CD4-positive, alpha-beta T cell (primary cell): ENCODE measurements at regions not wholly inside any gene's neighbourhood (a gene's known extent, or its start where the extent isn't known, plus 50 kb on each side); places are given as distances from the start of the nearest gene placed in this dataset.
"Not testable (repeated sequence)": the region's sequence is repeated elsewhere in the genome, so short reads cannot be mapped to it uniquely, and the experiment has no call there.

Experiments used
- ATAC-seq: fragments of 200-7000 bp; cut with Tn5 transposase; one replicate; pipeline ENCODE4 v1.10.0; 2022; ENCODE audit warnings: mild to moderate bottlenecking; ENCODE audit not compliant: poor library complexity
- CTCF ChIA-PET: fragments of 350-600 bp; sonication (Branson Sonifier 250); formaldehyde crosslinking; loops from one replicate; lab custom pipeline; 2021; ENCODE audit warnings: antibody characterized with exemption, inconsistent platforms; lab: Charles Lee
- POLR2A ChIA-PET: fragments of 350-600 bp; sonication (Branson Sonifier 250); formaldehyde crosslinking; loops from one replicate; lab custom pipeline; 2021; ENCODE audit warnings: antibody characterized with exemption, inconsistent platforms; lab: Charles Lee
- DNase-seq, 14 experiments: peaks; one replicate each; pipeline ENCODE4 v3.0.0-alpha.2; 2013 to 2020; ENCODE audit warnings: mixed read lengths in 2 of 14
- H3K27ac ChIP-seq, 2 donors: one replicate each; pipeline versions ENCODE4 v1.5.1 to v1.7.0; 2013; ENCODE audit warnings: low read length in 2 of 2, low read depth in 1 of 2, mild to moderate bottlenecking in 1 of 2
- H3K27me3 ChIP-seq, 2 experiments: 1 replicate in 1 of 2; 2 replicates in 1 of 2; pipeline versions ENCODE4 v1.6.1 to v1.7.0; 2013; ENCODE audit warnings: low read length in 2 of 2, control low read depth in 1 of 2, mild to moderate bottlenecking in 1 of 2, moderate library complexity in 1 of 2; ENCODE audit not compliant: insufficient read depth in 2 of 2, control insufficient read depth in 1 of 2
- H3K36me3 ChIP-seq: one replicate; pipeline ENCODE4 v1.6.1; 2013; ENCODE audit warnings: low read length, control low read depth; ENCODE audit not compliant: insufficient read depth
- H3K4me1 ChIP-seq: one replicate; pipeline ENCODE4 v1.6.1; 2013; ENCODE audit warnings: low read length, control low read depth; ENCODE audit not compliant: insufficient read depth
- H3K4me3 ChIP-seq: one replicate; pipeline ENCODE4 v1.5.1; 2013; ENCODE audit warnings: mild to moderate bottlenecking, low read length, moderate library complexity
- H3K9me3 ChIP-seq, 2 experiments: 1 replicate in 1 of 2; 2 replicates in 1 of 2; pipeline versions ENCODE4 v1.6.1 to v1.7.0; 2013; ENCODE audit warnings: low read length in 2 of 2, mild to moderate bottlenecking in 2 of 2, control low read depth in 1 of 2, moderate library complexity in 1 of 2; ENCODE audit not compliant: control insufficient read depth in 1 of 2, insufficient read depth in 1 of 2
- H3K27ac Mint-ChIP-seq: one replicate; pipeline ENCODE4 v1.8.0; 2020; ENCODE audit warnings: mixed read lengths
- H3K27me3 Mint-ChIP-seq: one replicate; pipeline ENCODE4 v1.8.0; 2021; ENCODE audit warnings: mixed read lengths
- H3K36me3 Mint-ChIP-seq: one replicate; pipeline ENCODE4 v1.8.0; 2021; ENCODE audit warnings: low read depth, mixed read lengths
- H3K4me1 Mint-ChIP-seq: one replicate; pipeline ENCODE4 v1.8.0; 2021; ENCODE audit warnings: low read depth, mixed read lengths
- H3K4me3 Mint-ChIP-seq: one replicate; pipeline ENCODE4 v1.8.0; 2020; ENCODE audit warnings: mild to moderate bottlenecking, mixed read lengths
- H3K9me3 Mint-ChIP-seq: one replicate; pipeline ENCODE4 v1.8.0; 2020; ENCODE audit warnings: mixed read lengths
- intact Hi-C, 2 experiments: fragments of 100-400 bp; cut with DNase I in 1 of 2; cut with micrococcal nuclease in 1 of 2; formaldehyde crosslinking; loops; one replicate each; pipeline versions ENCODE4 v1.15.1 to v1.9.0; 2023 to 2025; cut with DNase I, micrococcal nuclease
- TF ChIP-seq, protein P1 (sequence below): fragments of 200-600 bp; IDR thresholded peaks from one replicate; pipeline ENCODE4 v1.8.0; 2022; ENCODE audit warnings: antibody characterized with exemption, mild to moderate bottlenecking

GRCh38 chr2:37746883-37747282 is 75.4 kb upstream of the CDC42EP3 start:
- H3K27me3 ChIP-seq = no peaks in the 10 kb centered on the region
- no peaks in the 10 kb centered on the region for H3K36me3 ChIP-seq
- H3K27ac Mint-ChIP-seq = no peak overlapping the region
- H3K9me3 ChIP-seq = no peaks in the 10 kb centered on the region
- H3K4me3 Mint-ChIP-seq = no peak overlapping the region
- DNase-seq (no peak), ATAC-seq (no peak)
- H3K4me3 ChIP-seq = no peak overlapping the region
- intact Hi-C loops = no loop called here
- H3K36me3 Mint-ChIP-seq = no peaks in the 10 kb centered on the region
- H3K9me3 Mint-ChIP-seq = no peaks in the 10 kb centered on the region
- no peaks in the 10 kb centered on the region for H3K4me1 ChIP-seq
- TF ChIP-seq, protein P1, sequence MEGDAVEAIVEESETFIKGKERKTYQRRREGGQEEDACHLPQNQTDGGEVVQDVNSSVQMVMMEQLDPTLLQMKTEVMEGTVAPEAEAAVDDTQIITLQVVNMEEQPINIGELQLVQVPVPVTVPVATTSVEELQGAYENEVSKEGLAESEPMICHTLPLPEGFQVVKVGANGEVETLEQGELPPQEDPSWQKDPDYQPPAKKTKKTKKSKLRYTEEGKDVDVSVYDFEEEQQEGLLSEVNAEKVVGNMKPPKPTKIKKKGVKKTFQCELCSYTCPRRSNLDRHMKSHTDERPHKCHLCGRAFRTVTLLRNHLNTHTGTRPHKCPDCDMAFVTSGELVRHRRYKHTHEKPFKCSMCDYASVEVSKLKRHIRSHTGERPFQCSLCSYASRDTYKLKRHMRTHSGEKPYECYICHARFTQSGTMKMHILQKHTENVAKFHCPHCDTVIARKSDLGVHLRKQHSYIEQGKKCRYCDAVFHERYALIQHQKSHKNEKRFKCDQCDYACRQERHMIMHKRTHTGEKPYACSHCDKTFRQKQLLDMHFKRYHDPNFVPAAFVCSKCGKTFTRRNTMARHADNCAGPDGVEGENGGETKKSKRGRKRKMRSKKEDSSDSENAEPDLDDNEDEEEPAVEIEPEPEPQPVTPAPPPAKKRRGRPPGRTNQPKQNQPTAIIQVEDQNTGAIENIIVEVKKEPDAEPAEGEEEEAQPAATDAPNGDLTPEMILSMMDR = no peak
- ChIA-PET POLR2A (no interaction called here), CTCF (no interaction called here)
- no peaks in the 10 kb centered on the region for H3K27me3 Mint-ChIP-seq
- peaks cover 14% of the 10 kb centered on the region for H3K4me1 Mint-ChIP-seq
- no peak overlapping the region for H3K27ac ChIP-seq

DNA sequence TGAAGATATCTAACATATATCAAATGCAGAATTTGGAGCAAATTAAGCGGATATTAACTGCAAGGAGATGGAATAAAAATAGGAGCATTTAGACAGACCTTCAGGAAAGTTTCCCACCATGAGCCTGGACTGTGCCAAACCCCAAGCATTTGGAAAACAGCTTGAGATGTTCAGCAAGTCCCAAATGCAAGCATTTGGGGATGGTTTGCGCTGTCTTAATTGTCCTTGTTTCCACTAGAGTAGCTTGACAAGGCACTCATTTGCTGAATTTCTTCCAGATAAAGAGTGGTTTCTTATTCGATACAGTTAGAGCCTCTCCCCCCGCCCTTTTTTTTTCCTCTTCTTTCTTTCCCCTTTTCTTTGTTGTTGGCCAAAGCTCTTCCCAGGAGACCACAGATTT is 77.1 kb upstream of the CDC42EP3 start:
- ChIA-PET CTCF (no interaction called here), POLR2A (no interaction called here)
- no peaks in the 10 kb centered on the region for H3K27me3 ChIP-seq
- no peak overlapping the region for H3K27ac ChIP-seq
- H3K4me3 Mint-ChIP-seq = no peak overlapping the region
- no peaks in the 10 kb centered on the region for H3K36me3 ChIP-seq
- TF ChIP-seq, protein P1 = no peak
- peaks cover 14% of the 10 kb centered on the region for H3K4me1 Mint-ChIP-seq
- no peak overlapping the region for H3K4me3 ChIP-seq
- no peak for DNase-seq
- no peak for ATAC-seq
- H3K4me1 ChIP-seq = no peaks in the 10 kb centered on the region
- no peaks in the 10 kb centered on the region for H3K9me3 Mint-ChIP-seq
- H3K9me3 ChIP-seq = no peaks in the 10 kb centered on the region
- intact Hi-C loops = no loop called here
- no peaks in the 10 kb centered on the region for H3K36me3 Mint-ChIP-seq
- no peak overlapping the region for H3K27ac Mint-ChIP-seq
- no peaks in the 10 kb centered on the region for H3K27me3 Mint-ChIP-seq

- H3K4me3 ChIP-seq, H3K4me1 ChIP-seq, H3K36me3 ChIP-seq, H3K9me3 Mint-ChIP-seq, H3K4me3 Mint-ChIP-seq, H3K27me3 Mint-ChIP-seq, CTCF ChIA-PET, H3K27me3 ChIP-seq, H3K9me3 ChIP-seq, DNase-seq, ATAC-seq, H3K36me3 Mint-ChIP-seq, POLR2A ChIA-PET, H3K27ac ChIP-seq, intact Hi-C loops, H3K27ac Mint-ChIP-seq: not testable (repeated sequence)
- H3K4me1 Mint-ChIP-seq = peaks cover 14% of the 10 kb centered on the region
Measured at GRCh38 chr2:37750286-37750685, 78.8 kb upstream of the CDC42EP3 start.

DNA sequence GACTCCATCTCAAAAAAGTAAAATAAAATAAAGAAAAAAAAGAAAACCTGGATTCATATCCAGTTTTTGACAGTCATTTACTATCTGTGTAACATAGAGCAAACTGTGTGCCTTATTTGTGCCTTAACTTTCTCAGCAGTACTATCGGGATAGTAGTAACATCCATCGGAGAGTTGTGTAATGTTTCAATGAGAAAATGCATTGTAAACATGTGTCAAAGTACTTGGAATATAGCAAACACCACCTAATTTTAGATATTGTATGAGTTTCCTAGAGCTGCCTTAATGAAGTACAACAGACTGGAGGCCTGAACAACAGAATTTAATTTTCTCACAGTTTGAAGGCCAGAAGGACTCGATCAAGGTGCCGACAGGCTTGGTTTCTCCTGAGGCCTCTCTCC is 81.3 kb upstream of the CDC42EP3 start:
- H3K27me3 Mint-ChIP-seq = no peaks in the 10 kb centered on the region
- TF ChIP-seq, protein P1 = no peak
- intact Hi-C loops = no loop called here
- no peaks in the 10 kb centered on the region for H3K9me3 Mint-ChIP-seq
- ChIA-PET CTCF (no interaction called here), POLR2A (no interaction called here)
- no peak overlapping the region for H3K4me3 Mint-ChIP-seq
- Histone ChIP-seq H3K4me1 (no peaks in the 10 kb centered on the region), H3K27me3 (no peaks in the 10 kb centered on the region), H3K36me3 (no peaks in the 10 kb centered on the region), H3K4me3 (no peak overlapping the region), H3K27ac (no peak overlapping the region), H3K9me3 (no peaks in the 10 kb centered on the region)
- no peaks in the 10 kb centered on the region for H3K36me3 Mint-ChIP-seq
- ATAC-seq = no peak
- H3K27ac Mint-ChIP-seq = no peak overlapping the region
- no peak for DNase-seq
- peaks cover 7% of the 10 kb centered on the region for H3K4me1 Mint-ChIP-seq
